Astrocyte of the spinal cord (primary cell): ENCODE measurements at regions not wholly inside any gene's neighbourhood (a gene's known extent, or its start where the extent isn't known, plus 50 kb on each side); places are given as distances from the start of the nearest gene placed in this dataset.

Source experiments
- DNase-seq: peaks from one replicate; pipeline ENCODE4 v3.0.0; 2011; ENCODE audit warnings: low read depth, low spot score
- H3K4me3 ChIP-seq: 2 replicates; pipeline ENCODE4 v1.5.1; 2011; ENCODE audit warnings: low read depth, mild to moderate bottlenecking, low read length, moderate library complexity
- CTCF ChIP-seq: IDR thresholded peaks from 2 replicates; pipeline ENCODE4 v1.5.1; 2012; ENCODE audit warnings: low read depth, mild to moderate bottlenecking, low read length, inconsistent platforms
- in situ Hi-C: cut with HindIII; loops from 2 replicates; pipeline ENCODE4 v1.10.0; 2017; ENCODE audit warnings: low sequenced_read_pairs

GRCh38 chr2:8566155-8566670 is 115.6 kb upstream of the ID2 start:
- H3K4me3 ChIP-seq: no peak overlapping the region
- DNase-seq: no peak
- TF ChIP-seq CTCF: no peak
- in situ Hi-C loops: no loop called here

- in situ Hi-C loops: no loop called here
- TF ChIP-seq CTCF: no peak
- no peak overlapping the region for H3K4me3 ChIP-seq
- DNase-seq: no peak
Measured at GRCh38 chr2:8566774-8567468, 114.9 kb upstream of the ID2 start.

GRCh38 chr2:8567469-8568260 is 114.2 kb upstream of the ID2 start:
- in situ Hi-C loops: no loop called here
- TF ChIP-seq CTCF: no peak
- DNase-seq: no peak
- no peak overlapping the region for H3K4me3 ChIP-seq

- no peak for DNase-seq
- in situ Hi-C loops: no loop called here
- H3K4me3 ChIP-seq: no peak overlapping the region
- no peak for TF ChIP-seq CTCF
Measured at GRCh38 chr2:8568543-8569302, 113.1 kb upstream of the ID2 start.

- no peak for TF ChIP-seq CTCF
- no peak overlapping the region for H3K4me3 ChIP-seq
- in situ Hi-C loops: no loop called here
- DNase-seq: no peak
Measured at GRCh38 chr2:8569332-8569930, 112.4 kb upstream of the ID2 start.

GRCh38 chr2:8570637-8571036 is 111.2 kb upstream of the ID2 start:
- no peak overlapping the region for H3K4me3 ChIP-seq
- DNase-seq: no peak
- in situ Hi-C loops: no loop called here
- no peak for TF ChIP-seq CTCF
